ENCODE measurements at regions not wholly inside any gene's neighbourhood (a gene's known extent, or its start where the extent isn't known, plus 50 kb on each side); places are given as distances from the start of the nearest gene placed in this dataset.

- DNase-seq (ENCODE audit: low spot score), result no peak
These were observed 55.2 kb upstream of the KCNH8 start for GRCh38 chr3:19093084-19093483.

DNA sequence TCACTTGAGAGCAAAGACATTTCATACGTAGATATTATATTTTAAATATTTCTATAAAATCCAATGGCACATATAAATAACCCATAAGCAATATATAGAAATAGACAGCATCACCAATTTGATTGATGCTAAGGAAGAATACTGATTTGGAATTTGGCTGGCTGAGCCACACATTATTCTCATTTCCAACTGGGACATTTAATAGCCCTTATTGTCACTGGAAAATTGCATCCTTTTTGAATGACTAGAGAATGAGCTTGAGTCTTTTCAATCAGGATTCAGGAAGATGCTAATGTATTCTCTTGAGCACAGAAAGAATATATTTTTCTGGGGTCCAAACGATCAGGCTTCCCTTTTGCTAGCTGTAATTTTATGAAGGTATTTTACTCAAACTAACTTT, 70.9 kb upstream of the KCNH8 start:
- no peak for DNase-seq (ENCODE audit: low spot score)

DNA sequence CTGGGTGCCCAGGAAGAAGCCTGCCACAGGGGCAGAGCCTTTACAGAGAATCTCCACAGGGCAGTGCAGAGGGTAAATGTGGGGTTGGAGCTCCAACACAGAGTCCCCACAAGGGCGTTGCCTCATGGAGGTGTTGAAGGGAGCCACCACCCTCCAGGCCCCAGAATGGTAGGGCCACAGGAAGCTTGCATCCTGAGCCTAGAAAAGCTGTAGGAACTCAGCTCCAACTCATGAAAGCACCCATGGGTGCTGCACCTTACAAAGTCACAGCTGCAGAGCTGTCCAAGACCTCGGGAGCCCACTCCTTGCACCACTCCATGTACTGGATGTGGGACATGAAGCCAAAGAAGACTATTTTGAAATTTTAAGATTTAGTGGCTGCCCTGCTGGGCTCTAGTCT, 73.3 kb upstream of the KCNH8 start:
- DNase-seq (ENCODE audit: low spot score), result no peak

DNA sequence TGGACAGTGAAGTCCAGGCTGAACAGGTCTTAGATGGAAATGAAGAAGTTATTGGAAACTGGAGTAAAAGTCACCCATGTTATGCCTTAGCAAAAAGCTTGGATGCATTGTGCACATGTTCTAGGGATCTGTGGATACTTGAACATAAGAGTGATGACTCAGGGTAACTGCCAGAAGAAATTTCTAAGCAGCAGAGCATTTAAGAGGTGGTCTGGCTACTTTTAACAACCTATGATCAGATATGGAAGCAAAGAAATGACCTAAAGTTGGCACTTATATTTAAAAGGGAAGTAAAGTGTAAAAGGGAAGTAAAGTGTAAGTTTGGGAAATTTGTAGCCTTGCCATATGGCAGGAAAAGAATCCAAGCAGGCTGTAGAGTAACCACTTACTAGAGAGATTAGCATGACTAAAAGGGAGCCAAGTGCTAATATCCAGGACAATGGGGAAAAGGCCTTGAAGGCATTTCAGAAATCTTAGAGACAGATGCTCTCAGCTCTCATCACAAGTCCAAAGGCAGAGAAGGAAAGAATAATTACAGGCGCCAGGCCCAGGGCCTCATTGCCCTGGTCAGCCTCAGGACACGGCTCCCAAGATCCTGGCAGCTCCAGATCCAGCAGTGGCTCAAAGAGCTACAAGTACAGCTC, 73.9 kb upstream of the KCNH8 start:
- no peak for DNase-seq (ENCODE audit: low spot score)

DNA sequence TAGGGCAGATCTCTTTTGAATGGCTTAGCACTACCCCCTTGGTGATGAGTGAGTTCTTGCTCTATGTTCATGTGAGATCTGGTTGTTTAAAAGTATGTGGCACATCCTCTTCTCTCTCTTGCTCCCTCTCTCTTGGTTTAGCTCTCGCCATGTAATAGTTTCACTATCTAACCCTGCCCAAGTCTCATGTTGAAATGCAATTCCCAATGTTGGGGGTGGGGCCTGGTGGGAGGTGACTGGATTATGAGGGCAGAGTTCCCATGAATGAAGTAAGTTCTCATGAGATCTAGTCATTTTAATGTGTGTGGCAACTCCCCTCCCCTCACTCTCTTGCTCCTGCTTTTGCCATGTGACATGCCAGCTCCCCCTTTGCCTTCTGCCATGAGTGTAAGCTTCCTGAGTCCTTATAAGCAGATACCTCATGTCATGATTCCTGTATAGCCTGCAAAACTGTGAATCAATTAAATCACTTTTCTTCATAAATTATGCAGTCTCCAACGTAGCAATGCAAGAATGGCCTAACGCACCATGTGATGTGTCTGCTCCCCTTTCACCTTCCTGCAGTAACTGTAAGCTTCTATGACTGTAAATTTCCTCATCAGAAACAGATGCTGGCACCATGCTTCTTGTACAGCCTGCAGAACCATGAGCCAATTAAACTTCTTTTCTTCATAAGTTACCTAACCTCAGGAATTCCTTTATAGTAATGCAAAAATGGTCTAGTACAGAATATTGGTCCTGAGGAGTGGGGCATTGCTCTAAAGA, 74.8 kb upstream of the KCNH8 start:
- DNase-seq (ENCODE audit: low spot score), result no peak

GRCh38 chr3:19070325-19070724, 78.0 kb upstream of the KCNH8 start:
- no peak for DNase-seq (ENCODE audit: low spot score)

- DNase-seq (ENCODE audit: low spot score), result peak; percentile 25
These were observed 83.3 kb upstream of the KCNH8 start for GRCh38 chr3:19065027-19065426.

DNA sequence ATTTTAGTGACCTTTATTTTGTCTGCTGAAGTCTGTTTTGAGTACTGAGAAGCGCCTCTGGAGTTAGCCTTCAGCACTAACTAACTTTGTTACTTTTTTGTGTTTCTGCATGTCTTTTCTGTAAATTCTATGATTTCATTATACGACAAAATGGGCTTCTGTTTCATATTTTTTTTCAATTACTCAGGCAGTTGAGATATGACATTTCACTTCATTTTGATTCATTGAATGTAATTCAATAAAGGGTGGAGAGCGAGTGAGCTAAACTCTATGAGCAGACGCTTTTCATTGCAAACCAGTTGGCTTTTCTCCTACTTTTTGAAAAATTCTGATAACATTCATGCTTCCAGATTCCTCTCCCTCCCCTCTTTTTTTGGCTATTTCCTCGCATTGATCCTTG, 84.4 kb upstream of the KCNH8 start:
- DNase-seq (ENCODE audit: low spot score), result no peak

GRCh38 chr3:19060404-19060803, 87.9 kb upstream of the KCNH8 start:
- no peak for DNase-seq (ENCODE audit: low spot score)

DNA sequence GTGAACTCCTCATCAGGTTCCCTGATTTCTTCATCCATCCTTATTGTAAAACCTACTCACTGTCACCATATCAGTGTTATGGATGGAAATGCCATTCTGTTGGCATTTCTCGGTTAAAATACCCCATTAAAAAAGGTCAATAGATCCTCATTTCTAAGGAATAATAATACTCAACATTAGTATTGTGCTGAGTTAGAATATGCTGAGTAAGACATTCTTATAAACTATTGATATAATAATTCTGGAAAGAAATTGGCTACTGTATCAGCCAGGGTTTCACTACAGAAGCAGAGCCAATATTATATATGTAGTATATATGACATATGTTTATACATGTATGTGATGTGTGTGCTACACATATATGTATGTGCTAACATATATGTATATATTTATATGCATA, 95.4 kb upstream of the KCNH8 start:
- DNase-seq (ENCODE audit: low spot score), result no peak

- peak; percentile 24 for DNase-seq (ENCODE audit: low spot score)
These were observed 101.9 kb upstream of the KCNH8 start for GRCh38 chr3:19046440-19046839.

- no peak for DNase-seq (ENCODE audit: low spot score)
These were observed 117.8 kb upstream of the KCNH8 start for GRCh38 chr3:19030522-19030839.

GRCh38 chr3:19029837-19030521, 118.3 kb upstream of the KCNH8 start:
- no peak for DNase-seq (ENCODE audit: low spot score)

DNA sequence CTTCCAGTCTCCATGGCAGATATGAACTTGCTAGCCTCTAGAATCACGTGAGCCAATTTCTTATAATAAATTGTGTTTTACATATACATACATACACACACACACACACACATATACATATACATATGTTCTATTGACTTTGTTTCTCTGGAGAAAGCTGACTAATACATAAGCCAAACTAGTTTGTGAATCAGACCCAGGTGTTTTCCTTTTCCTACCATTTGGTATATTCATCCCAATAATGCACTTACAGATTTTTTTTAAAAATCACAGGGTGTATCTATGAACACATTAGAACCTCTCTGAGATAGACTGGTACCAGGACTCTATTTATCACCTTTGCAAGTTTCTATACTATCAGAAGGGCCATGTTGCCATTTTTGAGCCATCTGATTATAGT, 122.9 kb upstream of the KCNH8 start:
- DNase-seq (ENCODE audit: low spot score), result no peak

- DNase-seq (ENCODE audit: low spot score), result no peak
These were observed 125.8 kb upstream of the KCNH8 start for GRCh38 chr3:19022546-19022945.

- no peak for DNase-seq (ENCODE audit: low spot score)
These were observed 131.5 kb upstream of the KCNH8 start for GRCh38 chr3:19016851-19017250.

DNA sequence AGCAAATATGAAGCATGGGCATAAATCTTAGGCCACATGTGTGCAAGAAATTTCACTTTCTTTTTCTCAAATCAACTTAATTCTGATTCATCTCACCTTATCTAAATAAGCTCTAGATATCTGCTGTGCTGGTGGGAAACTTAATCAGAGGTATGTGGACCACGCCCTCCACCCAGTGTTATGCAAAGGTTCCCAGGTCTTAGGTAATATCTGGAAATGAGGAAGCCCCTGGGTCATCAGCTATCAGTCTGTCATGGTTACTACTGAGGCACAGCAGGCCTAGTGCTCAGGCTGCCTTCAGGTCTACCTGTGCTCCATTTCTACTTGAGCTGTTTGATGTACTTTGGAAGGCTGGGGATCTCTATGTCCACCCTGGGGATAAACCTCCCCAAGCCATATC, 134.4 kb upstream of the KCNH8 start:
- no peak for DNase-seq (ENCODE audit: low spot score)

DNA sequence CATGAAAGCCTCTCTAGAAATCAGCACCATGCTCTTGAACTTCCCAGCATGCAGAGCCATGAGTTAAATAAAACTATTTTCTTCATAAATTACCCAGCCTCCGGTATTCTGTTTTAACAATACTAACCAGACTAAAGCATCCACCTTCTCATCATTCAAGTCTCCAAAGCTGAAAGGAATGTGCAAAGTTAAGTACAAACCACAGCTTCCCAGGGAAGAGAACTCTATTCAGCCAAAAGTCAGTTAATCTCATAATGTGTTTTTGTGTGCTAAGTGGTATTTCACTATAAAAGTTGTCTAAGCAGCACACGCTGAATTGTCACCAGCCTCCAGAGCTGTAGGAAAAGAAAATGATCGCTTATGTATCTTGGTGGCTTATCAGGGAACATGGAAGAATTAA, 135.5 kb upstream of the KCNH8 start:
- no peak for DNase-seq (ENCODE audit: low spot score)

GRCh38 chr3:19002606-19003005, 145.7 kb upstream of the KCNH8 start:
- no peak for DNase-seq (ENCODE audit: low spot score)

DNA sequence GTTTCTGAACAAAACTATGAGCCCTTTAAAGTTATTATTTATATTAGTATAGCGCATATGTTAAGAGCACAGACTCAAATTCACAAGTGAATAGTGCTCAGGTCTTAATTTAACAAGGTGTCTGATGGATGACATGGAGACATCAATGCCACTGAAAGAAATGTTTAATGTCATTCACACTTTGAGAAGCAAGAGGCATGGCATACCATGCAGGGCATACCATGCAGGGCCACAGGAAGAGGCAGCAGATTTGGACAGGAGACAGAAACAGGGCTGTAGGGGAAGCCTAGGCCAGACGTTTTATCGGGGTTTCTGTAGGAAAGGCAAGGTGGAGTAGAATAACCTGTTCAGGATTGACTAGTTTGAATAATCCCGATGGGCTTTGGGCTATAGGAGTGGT, 150.2 kb upstream of the KCNH8 start:
- DNase-seq (ENCODE audit: low spot score), result no peak

GRCh38 chr3:18992709-18993108, 155.6 kb upstream of the KCNH8 start:
- no peak for DNase-seq (ENCODE audit: low spot score)

GRCh38 chr3:18989237-18989795, 159.0 kb upstream of the KCNH8 start:
- DNase-seq (ENCODE audit: low spot score), result no peak

GRCh38 chr3:18988614-18989229, 159.6 kb upstream of the KCNH8 start:
- DNase-seq (ENCODE audit: low spot score), result peak; percentile 54
